MCF 10A (cell line): ENCODE measurements at regions not wholly inside any gene's neighbourhood (a gene's known extent, or its start where the extent isn't known, plus 50 kb on each side); places are given as distances from the start of the nearest gene placed in this dataset.
"Not testable (repeated sequence)": the region's sequence is repeated elsewhere in the genome, so short reads cannot be mapped to it uniquely, and the experiment has no call there.

Experiments
- BruUV-seq: library from RNA; stranded (reverse); fragments of 400-500 nt; replicated peaks from 2 replicates; lab custom pipeline; 2021; lab: Mats Ljungman, UMichigan
- CTCF ChIA-PET: fragments of 300-600 bp; sonication (Branson Sonifier 250); formaldehyde crosslinking; extraction: SDS; loops from one replicate; lab custom pipeline; 2021; ENCODE audit warnings: antibody characterized with exemption, inconsistent platforms; lab: Yijun Ruan, JAX
- POLR2A ChIA-PET: fragments of 300-600, 350-650 bp; sonication (Branson Sonifier 250); formaldehyde crosslinking; extraction: SDS; loops from one replicate; lab custom pipeline; 2020; ENCODE audit warnings: antibody characterized with exemption, inconsistent platforms; lab: Yijun Ruan, JAX
- DNase-seq: peaks from one replicate; pipeline ENCODE4 v3.0.0-alpha.2; 2018; ENCODE audit not compliant: unreplicated experiment
- H3K27ac Mint-ChIP-seq: one replicate; pipeline ENCODE4 v1.8.0; 2022; ENCODE audit warnings: mild to moderate bottlenecking, low read depth, mixed read lengths; ENCODE audit not compliant: unreplicated experiment
- H3K27me3 Mint-ChIP-seq: one replicate; pipeline ENCODE4 v1.8.0; 2022; ENCODE audit warnings: mixed read lengths; ENCODE audit not compliant: insufficient read depth, unreplicated experiment
- H3K36me3 Mint-ChIP-seq: one replicate; pipeline ENCODE4 v1.8.0; 2022; ENCODE audit warnings: mild to moderate bottlenecking, moderate library complexity, mixed read lengths; ENCODE audit not compliant: insufficient read depth, unreplicated experiment
- H3K4me1 Mint-ChIP-seq: one replicate; pipeline ENCODE4 v1.8.0; 2022; ENCODE audit warnings: mixed read lengths; ENCODE audit not compliant: insufficient read depth, unreplicated experiment
- H3K4me3 Mint-ChIP-seq: one replicate; pipeline ENCODE4 v1.8.0; 2022; ENCODE audit warnings: mild to moderate bottlenecking, moderate library complexity, mixed read lengths; ENCODE audit not compliant: unreplicated experiment
- H3K9me3 Mint-ChIP-seq: one replicate; pipeline ENCODE4 v1.8.0; 2022; ENCODE audit warnings: mixed read lengths; ENCODE audit not compliant: unreplicated experiment
- CTCF ChIP-seq: fragments of 200-600 bp; IDR thresholded peaks from one replicate; pipeline ENCODE4 v1.8.0; 2022; ENCODE audit warnings: antibody characterized with exemption, mild to moderate bottlenecking; ENCODE audit not compliant: unreplicated experiment
- intact Hi-C: fragments of 100-400 bp; cut with micrococcal nuclease; formaldehyde crosslinking; loops from 2 replicates; pipeline ENCODE4 v1.14.1; 2022

GRCh38 chr3:139230391-139230790, 113.4 kb upstream of the MRPS22 start:
- TF ChIP-seq CTCF = no peak
- ChIA-PET POLR2A (interaction anchor here (1.4 kb wide), 1 partner anchor 22 kb away, joined by 3 read pairs; no protein-coding TSS in a partner anchor), CTCF (no interaction called here)
- Mint-ChIP-seq H3K9me3 (no peaks in the 10 kb centered on the region), H3K4me1 (peaks cover 3% of the 10 kb centered on the region), H3K36me3 (no peaks in the 10 kb centered on the region), H3K4me3 (no peak overlapping the region), H3K27ac (no peak overlapping the region), H3K27me3 (no peaks in the 10 kb centered on the region)
- intact Hi-C loops = no loop called here
- no peak for DNase-seq
- no TSS peak for BruUV-seq

GRCh38 chr3:139231555-139232281, 112.1 kb upstream of the MRPS22 start:
- no peaks in the 10 kb centered on the region for H3K27me3 Mint-ChIP-seq
- BruUV-seq = no TSS peak
- CTCF ChIA-PET = no interaction called here
- no peaks in the 10 kb centered on the region for H3K9me3 Mint-ChIP-seq
- H3K36me3 Mint-ChIP-seq = no peaks in the 10 kb centered on the region
- no peak for TF ChIP-seq CTCF
- no peak overlapping the region for H3K27ac Mint-ChIP-seq
- no peak overlapping the region for H3K4me3 Mint-ChIP-seq
- intact Hi-C loops = no loop called here
- no peak for DNase-seq
- H3K4me1 Mint-ChIP-seq = no peaks in the 10 kb centered on the region
- POLR2A ChIA-PET = interaction anchor here (0.7 kb wide), 1 partner anchor 30 kb away, joined by 3 read pairs; no protein-coding TSS in a partner anchor

- H3K27me3 Mint-ChIP-seq, DNase-seq, intact Hi-C loops, H3K4me1 Mint-ChIP-seq, POLR2A ChIA-PET, H3K9me3 Mint-ChIP-seq, H3K27ac Mint-ChIP-seq, H3K36me3 Mint-ChIP-seq, BruUV-seq, H3K4me3 Mint-ChIP-seq: not testable (repeated sequence)
- CTCF ChIA-PET = interaction anchor here (0.6 kb wide), 1 partner anchor 947 kb away, joined by 3 read pairs; no protein-coding TSS in a partner anchor
These were observed 111.5 kb upstream of the MRPS22 start for GRCh38 chr3:139232341-139232740.

- POLR2A ChIA-PET = interaction anchor here (0.6 kb wide), 1 partner anchor 10 kb away, joined by 4 read pairs; no protein-coding TSS in a partner anchor
- intact Hi-C loops = no loop called here
- Mint-ChIP-seq H3K4me1 (no peaks in the 10 kb centered on the region), H3K36me3 (no peaks in the 10 kb centered on the region), H3K4me3 (no peak overlapping the region), H3K9me3 (no peaks in the 10 kb centered on the region), H3K27ac (no peak overlapping the region), H3K27me3 (peaks cover 21% of the 10 kb centered on the region)
- no TSS peak for BruUV-seq
- CTCF ChIA-PET = interaction anchor here (0.6 to 1.5 kb wide), 2 partner anchors 122 to 1628 kb away, joined by 3 to 4 read pairs; no protein-coding TSS in a partner anchor
- TF ChIP-seq CTCF = no peak
- no peak for DNase-seq
These were observed 109.3 kb upstream of the MRPS22 start for GRCh38 chr3:139234491-139234890.
